Thyroid gland (tissue), 4 donors: ENCODE measurements at regions not wholly inside any gene's neighbourhood (a gene's known extent, or its start where the extent isn't known, plus 50 kb on each side); places are given as distances from the start of the nearest gene placed in this dataset.

Source experiments
- DNase-seq, 2 donors: peaks; one replicate each; pipeline ENCODE4 v3.0.0-alpha.2; 2019
- H3K27ac ChIP-seq, 3 donors: fragments of 200-600 bp; sonication (generic); 1 replicate in 2 of 3; 2 replicates in 1 of 3; pipeline ENCODE4 v1.5.1; 2016 to 2019; ENCODE audit warnings: mild to moderate bottlenecking in 1 of 3, moderate library complexity in 1 of 3
- H3K27me3 ChIP-seq: fragments of 200-600 bp; sonication (generic); one replicate; pipeline ENCODE4 v1.5.1; 2019
- H3K36me3 ChIP-seq, 2 donors: fragments of 200-600 bp; sonication (generic); one replicate each; pipeline ENCODE4 v1.5.1; 2016 to 2019
- H3K4me1 ChIP-seq, 2 donors: fragments of 200-600 bp; sonication (generic); one replicate each; pipeline ENCODE4 v1.5.1; 2017 to 2019
- H3K4me3 ChIP-seq, 3 donors: fragments of 200-600 bp; sonication (generic); replicated peaks in 1 of 3; 1 replicate in 2 of 3; 2 replicates in 1 of 3; pipeline ENCODE4 v1.5.1; 2016; ENCODE audit warnings: mild to moderate bottlenecking in 1 of 3
- H3K9me3 ChIP-seq: fragments of 200-600 bp; sonication (generic); one replicate; pipeline ENCODE4 v1.5.1; 2017
- CTCF ChIP-seq, 6 experiments: fragments of 200-600 bp in 3 of 6; fragments of 450-650 bp in 3 of 6; sonication (generic) in 3 of 6; IDR thresholded peaks; one replicate each; pipeline ENCODE4 v1.5.1; 2016 to 2019; ENCODE audit warnings: antibody characterized with exemption in 6 of 6, mild to moderate bottlenecking in 2 of 6, inconsistent platforms in 1 of 6, moderate library complexity in 1 of 6
- POLR2A ChIP-seq, 2 donors: fragments of 450-650 bp; IDR thresholded peaks; one replicate each; pipeline ENCODE4 v1.6.1; 2017; ENCODE audit warnings: antibody characterized with exemption in 2 of 2, mild to moderate bottlenecking in 2 of 2, moderate library complexity in 1 of 2
- WGBS, 2 donors: methylation state at CpG; one replicate each; pipeline ENCODE4 v1.1.5; 2017; 5-methylcytosine and 5-hydroxymethylcytosine counted together
- intact Hi-C: fragments of 100-400 bp; cut with DNase I; formaldehyde crosslinking; loops from one replicate; pipeline ENCODE4 v1.15.1; 2023

GRCh38 chr2:23221236-23221635 is 163.7 kb upstream of the KLHL29 start:
- 73 to 86% methylated on average over 5 of the region's 5 CpGs for WGBS, 2 donors
- intact Hi-C loops: no loop called here
- no peaks in the 10 kb centered on the region for H3K27me3 ChIP-seq
- TF ChIP-seq CTCF (IDR thresholded peaks at IDR 0.05) (no peak), POLR2A (IDR thresholded peaks at IDR 0.05) (no peak)
- H3K4me3 ChIP-seq: no peak overlapping the region
- H3K4me1 ChIP-seq: no peaks in the 10 kb centered on the region
- no peak for DNase-seq
- H3K9me3 ChIP-seq: no peaks in the 10 kb centered on the region
- H3K36me3 ChIP-seq: no peaks in the 10 kb centered on the region
- H3K27ac ChIP-seq: no peak overlapping the region

GRCh38 chr2:23221901-23222300 is 163.1 kb upstream of the KLHL29 start:
- 90 to 91% methylated on average over 2 to 4 of the region's 4 CpGs for WGBS, 2 donors

GRCh38 chr2:23230885-23231284 is 154.1 kb upstream of the KLHL29 start:
- WGBS, 2 donors: 76 to 83% methylated on average over 7 of the region's 8 CpGs
- H3K9me3 ChIP-seq: no peaks in the 10 kb centered on the region
- H3K4me3 ChIP-seq: no peak overlapping the region
- no peak overlapping the region for H3K27ac ChIP-seq
- no peaks in the 10 kb centered on the region for H3K27me3 ChIP-seq
- H3K36me3 ChIP-seq: no peaks in the 10 kb centered on the region
- no peaks in the 10 kb centered on the region for H3K4me1 ChIP-seq
- TF ChIP-seq CTCF (IDR thresholded peaks at IDR 0.05): no peak
- TF ChIP-seq POLR2A (IDR thresholded peaks at IDR 0.05): no peak
- no peak for DNase-seq
- intact Hi-C loops: no loop called here

More at GRCh38 chr2:23221901-23222300, 163.1 kb upstream of the KLHL29 start:
- DNase-seq: no peak
- Histone ChIP-seq H3K27ac (no peak overlapping the region), H3K4me1 (no peaks in the 10 kb centered on the region), H3K4me3 (no peak overlapping the region), H3K9me3 (no peaks in the 10 kb centered on the region), H3K27me3 (no peaks in the 10 kb centered on the region), H3K36me3 (no peaks in the 10 kb centered on the region)
- TF ChIP-seq CTCF (IDR thresholded peaks at IDR 0.05): no peak
- TF ChIP-seq POLR2A (IDR thresholded peaks at IDR 0.05): no peak
- intact Hi-C loops: no loop called here

- DNase-seq: no peak
- H3K4me3 ChIP-seq: no peak overlapping the region
- H3K27ac ChIP-seq: no peak overlapping the region
- 89% methylated on average over 5 to 7 of the region's 7 CpGs for WGBS, 2 donors
- TF ChIP-seq POLR2A (IDR thresholded peaks at IDR 0.05) (no peak), CTCF (IDR thresholded peaks at IDR 0.05) (no peak)
- intact Hi-C loops: no loop called here
- no peaks in the 10 kb centered on the region for H3K36me3 ChIP-seq
- H3K9me3 ChIP-seq: no peaks in the 10 kb centered on the region
- H3K4me1 ChIP-seq: no peaks in the 10 kb centered on the region
- no peaks in the 10 kb centered on the region for H3K27me3 ChIP-seq
These were observed 153.1 kb upstream of the KLHL29 start for GRCh38 chr2:23231865-23232264.

GRCh38 chr2:23235292-23235691 is 149.7 kb upstream of the KLHL29 start:
- Histone ChIP-seq H3K9me3 (no peaks in the 10 kb centered on the region), H3K36me3 (no peaks in the 10 kb centered on the region), H3K27ac (no peak overlapping the region), H3K27me3 (no peaks in the 10 kb centered on the region), H3K4me1 (no peaks in the 10 kb centered on the region), H3K4me3 (no peak overlapping the region)
- no peak for DNase-seq
- intact Hi-C loops: no loop called here
- TF ChIP-seq POLR2A (IDR thresholded peaks at IDR 0.05): no peak
- TF ChIP-seq CTCF (IDR thresholded peaks at IDR 0.05): no peak
- WGBS, 2 donors: 87 to 89% methylated on average over 2 of the region's 2 CpGs
